IMR-90 (cell line): ENCODE measurements at regions not wholly inside any gene's neighbourhood (a gene's known extent, or its start where the extent isn't known, plus 50 kb on each side); places are given as distances from the start of the nearest gene placed in this dataset.

ENCODE experiments used
- CEBPB ChIP-seq: IDR thresholded peaks from 2 replicates; pipeline ENCODE4 v1.6.1; 2012; ENCODE audit warnings: low read depth, low read length, improper control_type of control experiment
- MAFK ChIP-seq: IDR thresholded peaks from 2 replicates; pipeline ENCODE4 v1.6.1; 2012; ENCODE audit warnings: low read depth, low read length, improper control_type of control experiment
- POLR2A ChIP-seq: IDR thresholded peaks from 2 replicates; pipeline ENCODE4 v1.6.1; 2012; ENCODE audit warnings: mild to moderate bottlenecking, low read depth, low read length
- TF ChIP-seq, protein P1 (sequence below): conservative IDR thresholded peaks from 2 replicates; pipeline ENCODE4 v1.5.1; 2012; ENCODE audit warnings: mild to moderate bottlenecking, low read depth, low read length, improper control_type of control experiment

GRCh38 chr6:145241721-145242120 lies 493.6 kb downstream of the EPM2A start:
- TF ChIP-seq, protein P1, sequence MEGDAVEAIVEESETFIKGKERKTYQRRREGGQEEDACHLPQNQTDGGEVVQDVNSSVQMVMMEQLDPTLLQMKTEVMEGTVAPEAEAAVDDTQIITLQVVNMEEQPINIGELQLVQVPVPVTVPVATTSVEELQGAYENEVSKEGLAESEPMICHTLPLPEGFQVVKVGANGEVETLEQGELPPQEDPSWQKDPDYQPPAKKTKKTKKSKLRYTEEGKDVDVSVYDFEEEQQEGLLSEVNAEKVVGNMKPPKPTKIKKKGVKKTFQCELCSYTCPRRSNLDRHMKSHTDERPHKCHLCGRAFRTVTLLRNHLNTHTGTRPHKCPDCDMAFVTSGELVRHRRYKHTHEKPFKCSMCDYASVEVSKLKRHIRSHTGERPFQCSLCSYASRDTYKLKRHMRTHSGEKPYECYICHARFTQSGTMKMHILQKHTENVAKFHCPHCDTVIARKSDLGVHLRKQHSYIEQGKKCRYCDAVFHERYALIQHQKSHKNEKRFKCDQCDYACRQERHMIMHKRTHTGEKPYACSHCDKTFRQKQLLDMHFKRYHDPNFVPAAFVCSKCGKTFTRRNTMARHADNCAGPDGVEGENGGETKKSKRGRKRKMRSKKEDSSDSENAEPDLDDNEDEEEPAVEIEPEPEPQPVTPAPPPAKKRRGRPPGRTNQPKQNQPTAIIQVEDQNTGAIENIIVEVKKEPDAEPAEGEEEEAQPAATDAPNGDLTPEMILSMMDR = no peak
- no peak for TF ChIP-seq POLR2A
- no peak for TF ChIP-seq CEBPB
- no peak for TF ChIP-seq MAFK
